ENCODE measurements at regions not wholly inside any gene's neighbourhood (a gene's known extent, or its start where the extent isn't known, plus 50 kb on each side); places are given as distances from the start of the nearest gene placed in this dataset.

DNA sequence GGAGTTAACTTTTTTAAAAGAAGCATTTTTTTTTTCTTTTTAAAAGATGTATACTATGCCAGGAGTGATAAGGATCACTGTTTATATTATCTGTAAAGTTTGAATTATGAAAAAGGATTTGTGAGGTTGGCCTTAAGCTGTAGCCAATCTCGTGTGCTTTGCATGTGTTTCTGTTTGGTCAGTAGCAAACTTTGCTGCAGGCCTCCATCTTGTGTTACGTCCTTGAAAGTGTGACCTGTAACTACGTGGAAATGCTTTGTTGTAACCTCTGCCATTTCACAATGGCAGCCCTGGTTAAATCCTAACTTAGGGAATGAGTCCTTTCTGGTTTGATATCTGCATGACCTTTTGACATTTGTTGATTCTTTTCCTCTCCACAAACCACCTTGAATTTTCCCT is 1345.6 kb downstream of the NSUN3 start:
- DNase-seq, result no peak

DNA sequence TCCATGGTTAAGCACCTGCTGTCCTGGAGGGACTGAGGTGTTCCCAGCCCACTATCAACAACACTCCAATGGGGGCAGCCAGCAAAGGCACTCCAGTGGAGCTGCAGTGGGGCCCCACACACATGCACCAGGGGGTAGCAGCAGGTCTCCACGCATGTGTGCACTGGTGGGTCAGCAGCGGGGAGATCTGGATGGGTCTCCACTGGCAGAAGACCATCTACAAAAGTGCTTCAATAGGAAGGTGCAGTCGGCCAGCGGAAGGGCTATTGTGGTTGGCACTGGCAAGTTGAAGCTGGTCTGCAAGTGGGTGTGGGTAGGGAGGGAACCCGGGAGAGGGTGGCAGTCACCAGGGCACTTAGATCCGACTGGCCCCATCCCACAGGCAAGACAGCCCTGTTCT is 1355.4 kb downstream of the NSUN3 start:
- no peak for DNase-seq

DNA sequence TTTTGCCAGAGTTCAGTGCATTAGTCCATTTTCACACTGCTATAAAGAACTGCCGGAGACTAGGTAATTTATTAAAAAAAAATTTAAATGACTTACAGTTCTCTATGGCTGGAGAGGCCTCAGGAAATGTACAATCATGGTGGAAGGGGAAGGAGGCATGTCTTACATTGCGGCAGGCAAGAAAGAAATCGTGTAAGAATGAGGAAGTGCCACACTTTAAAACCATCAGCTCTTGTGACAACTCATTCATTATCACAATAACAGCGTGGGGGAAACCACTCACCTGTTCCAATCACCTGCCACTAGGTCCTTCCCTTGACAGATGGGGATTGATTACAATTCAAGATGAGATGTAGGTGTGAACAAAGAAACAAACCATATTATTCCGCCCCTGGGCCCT is 1361.4 kb downstream of the NSUN3 start:
- no peak for DNase-seq

DNA sequence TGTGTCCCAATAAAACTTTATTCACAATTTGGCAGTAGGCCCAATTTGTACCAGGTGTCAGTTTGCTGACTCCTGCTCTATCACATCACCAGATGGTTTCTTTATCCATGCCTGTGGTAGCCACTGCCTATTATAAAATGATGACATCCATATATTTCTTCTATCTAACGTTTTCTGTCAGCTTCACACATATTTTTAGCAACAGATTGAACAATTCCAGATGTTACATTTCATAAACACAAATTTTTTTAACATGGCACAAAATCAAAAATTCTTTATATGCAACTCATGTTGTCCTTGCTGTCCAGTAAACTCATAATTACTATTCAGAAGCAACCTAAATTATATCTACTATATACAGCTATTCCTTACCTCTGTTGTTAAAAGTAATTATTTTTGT is 1371.6 kb downstream of the NSUN3 start:
- no peak for DNase-seq

DNA sequence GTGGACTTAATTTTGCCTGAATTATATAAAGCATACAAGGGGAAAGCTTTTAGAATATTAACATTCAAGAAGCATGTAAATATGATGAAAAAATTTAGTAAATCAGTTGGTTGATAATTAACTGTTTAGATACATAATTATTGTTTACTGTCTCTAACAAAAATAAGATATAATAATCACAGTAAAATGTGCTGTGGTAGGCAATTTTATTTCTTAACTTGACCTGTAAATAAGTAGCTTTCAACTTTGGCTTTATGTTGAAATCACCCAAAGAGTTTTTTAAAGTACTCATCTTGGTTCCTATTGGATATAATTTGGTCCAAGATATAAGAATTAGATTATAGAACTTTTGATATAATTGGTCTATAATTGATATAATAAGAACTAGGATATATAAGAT is 1374.5 kb downstream of the NSUN3 start:
- DNase-seq, result no peak

DNA sequence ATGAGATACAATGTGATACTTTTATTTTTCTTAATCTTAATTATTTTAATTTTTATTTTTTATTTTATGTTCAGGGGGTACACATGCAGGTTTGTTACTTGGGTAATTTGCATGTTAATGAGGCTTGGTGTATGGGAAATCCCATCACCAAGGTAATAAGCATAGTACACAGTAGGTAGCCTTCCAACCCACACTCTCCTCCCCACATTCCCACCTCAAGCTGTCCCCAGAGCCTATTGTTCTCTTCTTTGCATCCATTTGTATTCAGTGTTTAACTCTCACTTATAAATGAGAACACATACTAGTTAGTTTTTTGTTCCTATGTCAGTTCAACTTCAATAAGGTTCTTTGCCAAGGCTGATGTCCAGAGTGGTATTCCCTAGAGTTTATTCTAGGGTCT is 1375.4 kb downstream of the NSUN3 start:
- DNase-seq, result no peak

DNA sequence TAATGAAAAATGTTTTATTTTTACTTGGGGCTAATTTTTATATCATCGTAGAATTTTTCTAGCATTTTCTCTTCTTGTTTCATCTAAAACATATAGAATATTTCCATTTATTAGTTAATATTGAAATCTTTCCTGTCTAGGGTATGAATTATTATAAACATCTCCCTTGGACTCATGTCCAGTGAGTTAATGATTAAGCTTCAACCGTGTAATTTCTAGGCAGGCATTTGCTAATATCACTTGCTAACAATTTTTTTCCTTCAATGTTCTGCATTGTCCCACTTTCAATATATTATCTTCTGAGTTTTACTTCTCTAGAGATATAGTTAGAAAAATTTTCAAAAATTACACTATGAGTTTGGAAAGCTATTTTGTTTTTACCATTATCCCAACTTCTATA is 1371.6 kb upstream of the EPHA6 start:
- no peak for DNase-seq

DNA sequence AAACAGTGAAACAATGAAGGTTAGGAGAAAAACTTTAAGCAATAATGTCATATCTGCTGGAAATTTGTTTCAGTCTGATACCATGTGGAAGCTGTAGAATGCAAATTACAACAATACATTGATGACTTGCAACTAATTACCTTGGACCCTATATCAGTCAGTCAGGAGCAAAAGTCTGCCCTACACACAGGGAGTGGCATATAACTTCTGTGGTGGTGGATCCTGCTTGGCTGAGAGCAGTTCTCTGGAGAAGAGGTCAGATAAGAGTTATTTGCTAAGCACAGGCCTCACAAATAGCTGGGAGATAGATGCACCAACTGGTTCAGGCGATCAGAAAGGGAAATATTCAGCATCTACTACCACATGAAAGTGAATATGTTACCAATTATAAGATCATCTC is 1364.6 kb upstream of the EPHA6 start:
- no peak for DNase-seq

DNA sequence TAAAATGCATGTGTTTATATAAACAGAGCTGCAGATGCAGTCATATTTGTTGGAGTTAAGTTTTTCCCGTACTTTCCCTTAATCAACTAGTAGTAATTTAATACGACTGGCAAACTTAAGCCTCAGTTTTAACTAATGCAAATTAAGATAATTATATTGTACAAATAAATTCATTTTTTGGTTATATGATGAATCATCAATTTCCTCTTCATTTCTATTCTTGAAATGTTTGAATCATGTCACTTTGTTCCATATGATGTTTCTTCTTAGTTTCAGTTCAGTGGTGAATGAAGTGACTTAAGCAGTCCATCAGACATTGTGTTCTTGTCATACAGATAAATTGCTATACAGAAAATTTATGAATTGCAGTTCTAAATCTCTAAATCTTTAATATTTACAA is 1361.2 kb upstream of the EPHA6 start:
- DNase-seq, result no peak

DNA sequence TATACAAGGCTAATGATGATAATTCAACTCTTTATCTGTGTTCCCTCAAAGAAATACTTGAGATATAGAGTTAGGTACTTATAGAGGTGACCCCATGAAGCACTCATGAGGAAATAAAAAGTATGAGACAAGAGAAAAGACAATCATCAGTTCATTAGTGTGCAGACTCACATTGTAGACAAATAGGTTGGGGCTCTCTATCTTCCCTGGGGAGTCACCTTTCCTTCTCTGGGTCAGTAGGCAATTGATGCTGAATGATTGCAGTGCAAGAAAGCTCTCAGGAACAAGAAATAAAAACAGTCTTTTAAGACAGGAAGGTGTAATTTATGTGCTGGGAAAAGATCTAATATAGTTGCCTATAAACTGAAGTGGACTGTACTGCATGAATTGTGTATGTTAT is 1357.6 kb upstream of the EPHA6 start:
- no peak for DNase-seq

DNA sequence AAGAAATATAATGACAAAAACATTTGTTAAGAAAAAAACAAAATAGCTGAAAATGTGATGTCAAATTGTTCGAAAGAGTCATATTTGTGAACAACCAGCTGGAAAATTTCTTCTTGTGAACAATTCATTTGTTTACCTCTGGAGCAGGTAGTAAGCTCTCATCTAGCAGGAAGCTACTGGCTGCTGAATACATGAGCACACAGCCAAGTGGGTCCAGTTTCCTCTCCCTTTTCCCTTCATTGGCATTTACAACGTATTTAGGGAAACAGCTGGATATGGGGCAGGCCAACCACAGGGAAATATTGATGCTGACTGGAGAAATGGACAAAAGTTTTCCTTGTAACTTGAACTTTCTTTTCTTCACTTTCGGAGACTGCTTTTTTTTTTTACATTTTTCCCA is 1354.7 kb upstream of the EPHA6 start:
- no peak for DNase-seq

DNA sequence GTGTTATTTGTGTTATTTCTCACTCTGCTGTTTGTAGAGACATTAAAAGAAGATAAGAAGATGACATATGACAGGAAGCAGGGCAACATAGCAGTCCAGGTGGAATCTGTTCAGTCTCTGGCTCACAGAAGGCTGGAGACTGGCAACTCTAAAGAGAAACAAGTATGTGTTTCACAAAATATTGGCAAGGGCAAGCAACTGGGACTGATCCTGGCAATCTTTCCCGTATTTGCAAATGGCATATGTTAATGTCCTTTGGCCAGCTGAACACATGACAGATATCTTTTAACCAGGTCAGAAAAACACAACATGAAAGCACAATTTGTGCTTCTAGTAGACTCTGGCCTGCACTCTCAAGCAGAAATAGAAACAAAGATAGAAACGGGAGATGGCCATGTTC is 1354.1 kb upstream of the EPHA6 start:
- DNase-seq, result no peak

DNA sequence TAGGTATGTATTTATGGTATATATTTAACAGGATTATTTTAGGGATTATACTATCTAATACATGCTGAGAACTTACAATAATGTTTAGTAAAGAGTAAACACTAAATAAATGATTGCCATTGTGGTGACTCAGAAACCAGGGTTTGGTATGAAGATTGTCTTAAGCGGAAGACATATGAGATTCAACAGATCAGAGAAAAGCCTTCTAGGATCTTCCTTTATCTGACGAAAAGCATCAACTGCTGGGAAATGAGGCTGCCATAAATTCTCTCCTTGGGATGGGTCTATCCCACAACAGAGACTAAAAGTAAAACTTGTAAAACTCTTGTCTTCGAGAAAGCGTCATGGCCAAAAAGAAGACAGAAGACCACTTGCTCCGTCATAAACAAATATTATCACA is 1352.2 kb upstream of the EPHA6 start:
- no peak for DNase-seq

DNA sequence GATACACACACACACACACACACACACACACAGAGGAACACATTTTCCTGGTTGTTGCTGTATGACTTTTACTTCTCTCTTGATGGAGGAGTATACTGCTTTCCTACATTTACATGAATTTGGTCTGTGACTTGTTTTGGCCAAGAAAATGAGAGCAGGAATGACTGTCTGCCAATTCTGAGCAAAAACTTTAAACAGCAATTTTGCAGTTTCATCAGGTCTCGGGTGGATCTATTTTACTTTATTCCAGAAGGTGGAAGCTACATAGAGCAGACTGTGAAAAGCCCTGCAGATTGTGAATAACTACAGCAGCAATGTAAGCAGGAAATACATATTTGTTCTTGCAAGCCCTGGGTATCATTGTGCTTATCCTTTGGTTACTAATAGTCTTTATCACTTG is 1350.0 kb upstream of the EPHA6 start:
- DNase-seq, result no peak

DNA sequence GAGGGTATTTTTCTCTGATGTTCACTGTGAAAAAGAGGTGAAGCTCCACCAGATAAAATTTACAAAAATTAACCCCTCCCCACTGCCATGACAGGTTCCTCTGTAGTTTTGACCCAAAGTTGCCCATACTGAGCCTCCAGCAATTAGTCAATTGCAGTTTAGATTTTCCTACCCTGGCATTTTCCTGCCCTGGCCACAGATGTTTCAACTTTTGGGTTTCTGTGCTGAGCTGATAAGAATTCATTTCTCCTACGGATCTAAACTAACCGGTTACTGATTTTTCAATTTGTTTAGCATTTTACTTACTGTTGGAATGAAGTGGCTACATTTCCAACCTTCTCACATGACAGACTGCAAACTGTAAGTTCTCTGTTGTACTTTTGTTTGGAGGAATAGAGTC is 1346.1 kb upstream of the EPHA6 start:
- DNase-seq, result no peak

DNA sequence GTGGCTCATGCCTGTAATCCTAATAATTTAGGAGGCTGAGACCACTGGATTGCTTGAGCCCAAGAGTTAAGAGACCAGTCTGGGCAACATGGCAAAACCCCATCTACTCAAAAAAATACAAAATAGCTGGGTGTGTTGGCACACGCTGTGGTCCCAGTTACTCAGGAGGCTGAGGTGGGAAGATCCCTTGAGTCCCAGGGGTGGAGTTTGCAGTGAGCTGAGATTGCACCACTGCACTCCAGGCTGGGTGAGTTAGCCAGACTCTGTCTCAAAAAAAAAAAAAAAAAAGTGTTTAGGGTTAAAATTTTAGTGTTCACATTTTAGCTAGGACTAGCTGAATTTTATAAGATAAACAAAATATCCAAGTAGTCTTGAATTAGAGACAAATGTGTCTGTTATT is 1340.1 kb upstream of the EPHA6 start:
- DNase-seq, result no peak

DNA sequence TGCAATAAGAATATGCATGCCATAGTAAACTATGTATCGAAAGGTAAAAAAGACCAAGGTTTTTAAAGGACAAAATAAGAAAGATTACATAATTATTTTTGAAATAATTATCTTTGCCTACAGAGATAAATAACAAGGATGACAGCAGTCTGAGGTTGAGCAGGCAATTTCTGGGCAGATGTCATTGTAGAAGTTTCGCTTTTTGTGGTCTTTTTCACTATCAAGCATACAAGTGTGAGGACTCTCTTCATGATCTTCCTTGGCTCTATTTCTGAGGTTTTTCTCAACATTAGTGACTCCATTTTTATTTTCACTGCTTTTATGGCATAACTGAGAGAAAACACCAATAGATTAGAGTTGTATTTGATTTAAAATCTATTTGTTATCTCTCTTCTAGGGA is 1337.9 kb upstream of the EPHA6 start:
- DNase-seq, result no peak

DNA sequence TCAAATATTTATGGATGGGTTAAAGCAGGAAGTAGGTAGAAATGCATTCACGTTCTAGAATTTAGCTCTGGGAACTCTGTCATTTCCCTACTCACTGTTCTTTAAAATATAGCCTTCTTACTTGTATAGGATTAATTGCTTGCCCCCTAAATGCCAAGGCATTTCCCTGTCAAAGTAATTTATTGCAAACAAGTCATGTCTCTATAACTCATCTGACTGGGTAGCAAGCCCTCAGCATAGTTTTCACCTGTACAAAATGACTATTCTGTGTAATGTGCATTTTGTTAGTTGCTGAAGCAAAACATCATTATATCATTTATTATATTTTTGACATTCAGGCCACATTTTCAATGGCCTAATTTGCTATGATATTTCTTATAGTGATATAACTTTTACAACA is 1308.2 kb upstream of the EPHA6 start:
- no peak for DNase-seq

DNA sequence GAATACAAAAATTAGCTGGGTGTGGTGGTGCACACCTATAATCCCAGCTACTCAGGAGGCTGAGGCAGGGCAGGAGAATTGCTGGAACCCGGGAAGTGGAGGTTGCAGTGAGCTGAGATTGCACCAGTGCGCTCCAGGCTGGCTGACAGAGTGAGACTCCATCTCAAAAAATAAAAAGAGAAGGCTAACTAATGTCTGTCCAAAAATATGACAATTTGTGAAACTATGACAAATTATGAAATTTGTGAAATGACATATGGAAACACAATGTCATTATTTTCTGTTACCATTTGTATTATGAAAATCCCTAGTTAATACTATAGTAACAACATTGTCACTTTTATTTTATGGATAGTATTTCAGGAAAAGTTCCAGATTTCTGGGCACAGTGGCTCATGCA is 1306.3 kb upstream of the EPHA6 start:
- DNase-seq, result no peak

DNA sequence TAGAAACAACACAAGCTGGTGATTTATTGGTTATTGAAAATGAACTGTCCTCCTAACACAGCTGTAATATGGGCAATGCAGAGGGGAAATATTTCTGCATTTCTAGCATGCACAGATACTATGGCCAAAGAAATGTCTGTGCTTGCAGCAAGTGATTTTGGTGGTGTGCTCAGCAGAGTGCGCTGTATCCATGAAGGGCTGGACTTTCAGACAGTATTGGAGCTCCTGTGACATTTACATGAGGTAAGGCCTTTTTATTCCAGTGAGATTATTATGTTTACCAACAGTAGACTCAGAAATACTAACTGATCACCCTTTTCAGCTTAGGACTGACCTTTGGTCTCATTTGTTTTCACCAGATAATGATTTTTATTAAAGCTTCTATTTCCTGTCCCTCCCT is 1302.6 kb upstream of the EPHA6 start:
- no peak for DNase-seq

DNA sequence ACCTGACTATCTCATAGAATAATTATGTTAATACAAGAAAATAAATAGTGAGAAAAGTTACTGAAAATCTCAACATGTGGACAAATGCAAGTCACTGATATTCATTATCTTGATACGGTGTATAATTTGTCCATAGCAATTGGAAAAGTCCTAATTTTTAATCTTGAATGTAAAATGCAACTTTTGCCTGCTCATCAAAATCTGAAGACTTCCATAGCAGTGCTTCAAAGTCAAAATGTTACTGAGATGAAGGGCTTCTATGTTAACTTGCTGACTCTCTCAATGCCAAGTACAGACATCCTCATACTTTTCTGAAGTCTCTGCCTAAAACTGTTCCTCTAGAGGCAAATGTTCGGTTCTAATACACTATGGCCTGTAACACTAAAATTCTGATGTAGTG is 1300.1 kb upstream of the EPHA6 start:
- DNase-seq, result no peak

DNA sequence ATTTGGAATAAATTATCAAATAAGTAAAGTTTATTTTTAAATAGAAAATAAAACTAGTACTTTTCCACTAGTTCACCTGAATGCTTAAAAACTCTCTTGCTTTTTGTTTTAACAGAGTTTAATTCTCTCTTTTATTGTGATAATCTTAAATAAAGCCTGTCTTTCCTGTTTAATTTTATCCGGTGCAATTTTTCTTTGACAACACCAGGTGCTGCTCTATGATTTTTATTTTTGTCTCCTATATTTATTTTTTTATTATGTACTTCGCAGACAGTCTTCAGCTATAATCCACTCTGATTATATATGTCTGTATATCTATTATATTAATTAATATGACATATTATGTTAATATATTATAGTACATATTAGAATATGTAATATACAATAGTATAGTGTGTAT is 1293.0 kb upstream of the EPHA6 start:
- no peak for DNase-seq

DNA sequence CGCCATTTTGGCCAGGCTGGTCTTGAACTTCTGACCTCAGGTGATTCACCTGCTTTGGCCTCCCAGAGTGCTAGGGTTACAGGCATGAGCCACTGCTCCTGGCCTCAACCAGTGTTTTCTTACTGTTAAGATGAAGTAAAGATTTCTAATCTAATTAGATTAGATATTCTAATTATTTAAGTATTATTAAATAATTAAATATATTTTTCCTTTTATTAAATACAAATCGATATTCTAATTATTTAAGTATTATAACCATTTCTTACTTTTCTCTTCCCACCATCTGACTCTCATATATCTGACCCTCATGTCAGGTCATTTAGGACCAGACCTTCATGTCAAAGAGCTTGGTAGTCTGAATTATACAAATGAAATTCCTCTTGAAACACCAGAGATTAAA is 1291.9 kb upstream of the EPHA6 start:
- DNase-seq, result no peak

DNA sequence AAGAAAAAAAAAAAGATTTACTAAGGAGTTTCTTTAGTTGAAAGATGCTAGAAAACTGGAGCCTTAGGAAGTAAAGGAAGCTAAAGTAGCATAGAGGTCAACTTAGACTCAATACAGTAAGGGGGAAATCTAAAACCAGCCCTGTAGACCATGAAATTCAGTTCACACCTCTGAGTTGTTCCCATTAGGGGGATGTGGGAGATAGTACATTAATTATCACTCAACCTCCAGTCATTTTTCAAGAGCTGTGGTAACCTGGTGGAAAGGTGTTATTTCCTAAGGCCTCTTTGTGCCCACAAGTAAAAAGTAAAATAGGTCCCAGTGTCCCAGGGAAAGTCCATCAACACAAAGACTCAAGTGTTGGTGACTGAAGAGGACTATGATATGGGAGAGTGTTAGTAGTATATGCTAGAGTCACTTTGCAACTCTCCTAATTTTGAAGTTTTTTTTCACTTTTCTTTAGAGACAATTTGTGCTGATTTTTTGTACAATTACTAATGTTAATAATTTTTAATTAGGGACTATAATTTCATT is 1274.4 kb upstream of the EPHA6 start:
- DNase-seq, result no peak

DNA sequence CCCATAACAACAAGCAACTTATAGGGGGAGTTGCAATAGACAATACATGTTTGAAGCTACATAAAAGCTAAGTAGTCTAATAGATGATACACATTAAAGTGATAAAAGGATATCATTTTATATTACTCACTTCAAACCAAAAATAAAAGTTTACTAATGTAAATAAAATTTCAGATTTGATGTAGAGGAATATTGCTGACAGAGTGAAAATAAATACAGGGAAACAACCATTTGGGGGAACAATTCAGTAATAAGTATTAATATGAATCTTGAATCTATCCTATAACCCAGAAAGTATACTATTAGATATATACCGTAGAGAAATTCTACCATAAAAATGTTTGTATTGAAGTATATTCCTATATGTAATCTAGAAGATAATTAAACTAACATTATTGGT is 1248.9 kb upstream of the EPHA6 start:
- no peak for DNase-seq

DNA sequence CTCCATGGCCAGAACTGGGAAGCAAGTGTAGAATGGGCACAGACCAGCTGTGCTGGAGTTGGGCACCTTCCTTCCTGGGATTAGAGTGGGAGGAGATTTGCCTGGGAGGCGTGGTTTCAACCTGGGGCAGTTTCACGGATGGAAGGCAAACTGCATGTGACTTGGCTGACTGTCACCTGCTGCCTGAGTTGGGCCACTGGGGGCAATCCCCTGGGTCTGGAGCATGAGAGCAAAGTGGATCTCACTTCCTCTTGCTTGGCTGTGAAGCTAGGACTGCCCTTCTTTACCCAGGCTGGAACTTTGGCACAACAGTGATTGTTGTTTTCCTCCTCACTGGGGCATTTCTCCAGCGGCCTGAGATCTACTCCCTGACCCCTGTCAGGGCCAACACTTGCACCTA is 1247.0 kb upstream of the EPHA6 start:
- DNase-seq, result no peak
